ENCODE measurements at regions not wholly inside any gene's neighbourhood (a gene's known extent, or its start where the extent isn't known, plus 50 kb on each side); places are given as distances from the start of the nearest gene placed in this dataset.
"Not testable (repeated sequence)": the region's sequence is repeated elsewhere in the genome, so short reads cannot be mapped to it uniquely, and the experiment has no call there.

DNA sequence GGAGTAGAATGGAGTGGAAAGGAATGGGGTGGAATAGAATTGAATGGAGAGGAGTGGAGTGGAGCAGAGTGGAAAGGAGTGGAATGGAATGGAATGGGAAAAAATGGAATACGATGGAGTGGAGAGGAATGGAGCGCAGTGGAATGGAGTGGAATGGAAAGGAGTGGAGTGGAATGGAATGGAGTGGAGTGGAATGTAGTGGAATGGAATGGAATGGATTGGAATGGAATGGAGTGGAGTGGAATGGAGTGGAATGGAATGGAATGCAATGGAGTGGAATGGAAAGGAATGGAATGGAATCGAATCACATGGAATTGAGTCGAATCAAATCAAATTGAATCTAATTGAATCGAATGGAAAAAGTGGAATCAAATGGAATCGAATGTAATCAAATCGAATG, 1016.1 kb downstream of the CDY1 start:
- no peaks in the 10 kb centered on the region for H3K27me3 ChIP-seq
- H3K4me1 ChIP-seq, result no peaks in the 10 kb centered on the region
- peaks cover 0 to 10% (median 0%) of the 10 kb centered on the region in 4 donors for H3K9me3 ChIP-seq
- no peak overlapping the region for H3K27ac ChIP-seq (replicated peaks in 1 of 4)
- no peak for TF ChIP-seq POLR2A (IDR thresholded peaks at IDR 0.05; ENCODE audit: low read depth)
- no peak for TF ChIP-seq EP300 (IDR thresholded peaks at IDR 0.05)
- no peak for TF ChIP-seq CTCF (IDR thresholded peaks at IDR 0.05)
- TF ChIP-seq POLR2AphosphoS5 (IDR thresholded peaks at IDR 0.05), result no peak
- no peak for DNase-seq (ENCODE audit: extremely low spot score)
- intact Hi-C loops (cut with DNase I), result no loop called here
- no CpG with 5 or more reads among the region's 7 CpGs for WGBS
- H3K36me3 ChIP-seq, result no peaks in the 10 kb centered on the region
- H3K4me3 ChIP-seq, result no peak overlapping the region

DNA sequence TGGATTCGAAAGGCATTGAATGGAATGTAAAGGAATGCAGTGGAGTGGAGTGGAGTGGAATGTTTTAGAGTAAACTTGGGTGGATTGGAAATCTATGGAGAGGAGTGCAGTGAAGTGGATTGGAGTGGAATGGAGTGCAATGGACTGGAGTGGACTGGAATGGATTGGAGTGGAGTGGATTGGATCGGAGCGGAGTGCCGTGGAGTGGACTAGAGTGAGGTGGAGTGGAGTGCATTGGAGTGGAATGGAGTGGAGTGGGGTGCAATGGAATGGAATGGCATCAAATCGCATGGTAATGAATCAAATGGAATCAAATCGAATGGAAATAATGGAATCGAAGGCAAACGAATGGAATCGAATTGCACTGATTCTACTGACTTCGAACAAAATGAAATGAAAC, 1023.9 kb downstream of the CDY1 start:
- peaks cover 0 to 37% (median 5%) of the 10 kb centered on the region in 4 donors for H3K9me3 ChIP-seq
- intact Hi-C loops (cut with DNase I); H3K27me3 ChIP-seq; DNase-seq (ENCODE audit: extremely low spot score); H3K27ac ChIP-seq (replicated peaks in 1 of 4); H3K36me3 ChIP-seq; H3K4me3 ChIP-seq; H3K4me1 ChIP-seq: not testable (repeated sequence)
- WGBS, result no CpG with 5 or more reads among the region's 10 CpGs

DNA sequence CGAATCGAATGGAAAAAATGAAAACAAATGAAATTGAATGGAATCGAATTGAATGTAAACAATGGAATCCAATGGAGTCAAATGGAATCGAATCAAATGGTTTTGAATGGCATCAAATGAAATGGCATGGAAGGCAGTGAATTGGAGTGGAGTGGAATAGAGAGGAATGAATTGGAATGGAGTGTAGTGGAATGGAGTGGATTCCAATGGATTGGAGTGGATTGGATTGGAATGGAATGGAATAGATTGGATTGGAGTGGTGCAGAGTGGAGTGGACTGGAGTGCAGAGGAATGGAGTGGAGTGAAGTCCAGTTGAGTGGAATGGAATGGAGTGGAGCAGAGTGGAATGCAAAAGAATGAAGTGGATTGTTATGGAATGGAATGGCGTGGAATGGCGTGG, 1026.3 kb downstream of the CDY1 start:
- peaks cover 0 to 26% (median 5%) of the 10 kb centered on the region in 4 donors for H3K9me3 ChIP-seq
- H3K4me3 ChIP-seq; H3K27me3 ChIP-seq; H3K36me3 ChIP-seq; intact Hi-C loops (cut with DNase I); H3K4me1 ChIP-seq; DNase-seq (ENCODE audit: extremely low spot score); H3K27ac ChIP-seq (replicated peaks in 1 of 4): not testable (repeated sequence)
- no CpG with 5 or more reads among the region's 6 CpGs for WGBS

- DNase-seq (ENCODE audit: extremely low spot score); H3K27me3 ChIP-seq; H3K4me1 ChIP-seq; H3K4me3 ChIP-seq; intact Hi-C loops (cut with DNase I); H3K27ac ChIP-seq (replicated peaks in 1 of 4); H3K36me3 ChIP-seq: not testable (repeated sequence)
- peaks cover 0 to 38% (median 15%) of the 10 kb centered on the region in 4 donors for H3K9me3 ChIP-seq
- WGBS, result no CpG with 5 or more reads among the region's 8 CpGs
These were observed 1042.3 kb downstream of the CDY1 start for GRCh38 chrY:26664245-26664644.

GRCh38 chrY:26666691-26667090, 1044.8 kb downstream of the CDY1 start:
- H3K4me3 ChIP-seq; intact Hi-C loops (cut with DNase I); H3K27me3 ChIP-seq; H3K27ac ChIP-seq (replicated peaks in 1 of 4); H3K36me3 ChIP-seq; H3K4me1 ChIP-seq; DNase-seq (ENCODE audit: extremely low spot score): not testable (repeated sequence)
- H3K9me3 ChIP-seq, result peaks cover 0 to 44% (median 22%) of the 10 kb centered on the region in 4 donors
- no CpG with 5 or more reads among the region's 8 CpGs for WGBS

DNA sequence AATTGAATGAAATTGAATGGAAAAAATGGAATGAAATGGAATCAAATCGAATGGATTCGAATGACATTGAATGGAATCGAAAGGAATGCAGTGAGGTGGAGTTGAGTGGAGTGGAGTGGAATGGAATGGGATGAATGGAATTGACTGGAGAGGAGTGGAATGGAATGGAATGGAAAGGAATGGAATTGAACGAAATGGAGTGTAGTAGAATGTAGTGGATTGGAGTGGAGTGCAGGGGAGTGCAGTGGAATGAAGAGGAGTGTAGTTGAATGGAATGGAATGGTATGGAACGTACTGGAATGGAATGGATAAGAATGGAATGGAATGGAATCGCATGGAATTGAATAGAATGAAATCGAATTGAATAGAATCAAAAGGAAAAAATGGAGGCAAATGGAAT, 1047.3 kb downstream of the CDY1 start:
- H3K27ac ChIP-seq (replicated peaks in 1 of 4); DNase-seq (ENCODE audit: extremely low spot score); intact Hi-C loops (cut with DNase I); H3K36me3 ChIP-seq; H3K4me1 ChIP-seq; H3K4me3 ChIP-seq; H3K27me3 ChIP-seq: not testable (repeated sequence)
- peaks cover 0 to 35% (median 15%) of the 10 kb centered on the region in 4 donors for H3K9me3 ChIP-seq
- no CpG with 5 or more reads among the region's 7 CpGs for WGBS

- H3K4me3 ChIP-seq; H3K27ac ChIP-seq (replicated peaks in 1 of 4); intact Hi-C loops (cut with DNase I); DNase-seq (ENCODE audit: extremely low spot score); H3K4me1 ChIP-seq; H3K36me3 ChIP-seq; H3K27me3 ChIP-seq: not testable (repeated sequence)
- H3K9me3 ChIP-seq, result peaks cover 0 to 26% (median 12%) of the 10 kb centered on the region in 4 donors
- WGBS, result no CpG with 5 or more reads among the region's 13 CpGs
These were observed 1048.5 kb downstream of the CDY1 start for GRCh38 chrY:26670360-26670871.

DNA sequence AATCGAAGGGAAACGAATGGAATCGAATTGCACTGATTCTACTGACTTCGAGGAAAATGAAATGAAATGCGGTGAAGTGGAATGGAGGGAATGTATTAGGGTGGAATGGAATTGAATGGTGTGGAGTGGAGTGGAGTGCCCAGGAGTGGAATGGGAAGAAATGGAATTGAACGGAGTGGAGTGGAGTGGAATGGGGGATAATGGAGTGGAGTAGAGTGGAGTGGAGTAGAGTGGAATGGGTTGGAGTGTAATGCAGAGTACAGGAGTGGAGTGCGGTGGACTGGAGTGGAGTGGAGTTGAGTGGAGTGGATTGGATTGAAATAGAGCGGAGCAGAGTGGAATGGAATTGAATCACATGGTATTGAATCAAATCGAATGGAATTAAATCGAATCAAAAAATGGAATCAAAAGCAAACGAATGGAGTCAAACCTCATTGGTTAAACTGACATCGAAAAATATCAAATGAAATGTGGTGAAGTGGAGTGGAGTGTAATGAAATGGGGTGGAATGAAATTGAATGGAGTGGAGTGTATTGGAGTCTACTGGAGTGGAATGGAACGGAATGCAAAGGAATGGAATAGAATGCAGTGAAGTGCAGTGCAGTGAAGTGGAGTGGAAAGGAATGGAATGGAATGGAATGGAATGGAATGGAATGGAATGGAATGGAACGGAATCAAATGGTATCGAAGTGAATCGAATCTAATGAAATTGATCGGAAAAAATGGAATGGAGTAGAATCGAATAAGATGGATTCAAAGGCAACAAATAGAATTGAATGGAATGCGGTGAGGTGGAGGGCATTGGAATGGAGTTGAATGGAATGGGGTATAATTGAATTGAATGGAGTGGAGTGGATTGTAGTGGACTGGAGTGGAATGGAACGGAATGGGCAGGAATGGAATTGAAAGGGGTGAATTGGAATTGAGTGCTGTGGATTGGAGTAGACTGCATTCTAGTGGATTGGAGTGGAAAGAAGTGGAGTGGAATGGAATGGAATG, 1049.3 kb downstream of the CDY1 start:
- H3K27me3 ChIP-seq; H3K27ac ChIP-seq (replicated peaks in 1 of 4); intact Hi-C loops (cut with DNase I); H3K36me3 ChIP-seq; H3K4me3 ChIP-seq; H3K4me1 ChIP-seq: not testable (repeated sequence)
- no CpG with 5 or more reads among the region's 20 CpGs for WGBS
- peak; percentile 100 for DNase-seq (ENCODE audit: extremely low spot score)
- H3K9me3 ChIP-seq, result peaks cover 0 to 26% (median 12%) of the 10 kb centered on the region in 4 donors

Measured in esophagus muscularis mucosa (tissue), 4 donors.